Iris pigment epithelial cell (primary cell): ENCODE measurements at regions not wholly inside any gene's neighbourhood (a gene's known extent, or its start where the extent isn't known, plus 50 kb on each side); places are given as distances from the start of the nearest gene placed in this dataset.

Experiments used
- DNase-seq: peaks from one replicate; pipeline ENCODE4 v3.0.0-alpha.2; 2011; ENCODE audit warnings: low read depth

DNA sequence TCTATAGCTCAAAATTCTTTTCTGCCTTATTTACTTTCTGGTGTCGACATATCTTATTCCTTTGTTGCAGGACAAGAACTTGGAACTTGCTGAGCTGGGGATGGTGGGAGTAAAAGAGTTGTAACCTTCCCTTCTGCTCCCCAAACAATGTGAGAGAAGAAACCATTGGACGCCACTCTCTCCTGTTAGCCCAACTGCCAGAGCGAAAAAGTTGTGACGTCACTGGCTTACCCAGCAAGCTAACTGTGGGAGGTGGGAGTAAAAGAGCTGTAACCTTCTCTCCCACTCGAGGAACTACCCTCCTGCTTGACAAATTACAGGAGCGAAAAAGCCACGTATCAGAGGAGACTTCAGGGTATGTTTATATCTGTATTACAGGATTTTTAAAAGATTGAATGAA lies 90.0 kb upstream of the PCDH10 start:
- no peak for DNase-seq

DNA sequence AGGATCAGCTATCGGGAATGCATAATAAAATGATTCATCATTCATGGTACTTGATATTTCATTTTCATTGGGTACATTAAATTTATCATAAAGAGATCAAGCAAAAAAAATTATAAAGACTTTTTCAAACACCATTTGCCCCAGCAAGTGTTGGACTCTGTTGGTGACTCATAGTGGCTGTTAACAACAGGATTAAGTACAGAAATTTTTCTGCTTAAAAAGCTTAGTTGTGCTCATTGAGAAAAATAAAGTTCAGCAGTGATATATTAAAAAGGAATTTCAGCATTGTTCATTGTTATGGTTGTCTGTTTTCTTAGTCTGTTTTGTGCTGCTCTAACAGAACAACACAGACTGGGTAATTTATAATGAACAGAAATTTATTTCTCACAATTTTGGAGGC lies 86.2 kb upstream of the PCDH10 start:
- peak; percentile 7 for DNase-seq

DNA sequence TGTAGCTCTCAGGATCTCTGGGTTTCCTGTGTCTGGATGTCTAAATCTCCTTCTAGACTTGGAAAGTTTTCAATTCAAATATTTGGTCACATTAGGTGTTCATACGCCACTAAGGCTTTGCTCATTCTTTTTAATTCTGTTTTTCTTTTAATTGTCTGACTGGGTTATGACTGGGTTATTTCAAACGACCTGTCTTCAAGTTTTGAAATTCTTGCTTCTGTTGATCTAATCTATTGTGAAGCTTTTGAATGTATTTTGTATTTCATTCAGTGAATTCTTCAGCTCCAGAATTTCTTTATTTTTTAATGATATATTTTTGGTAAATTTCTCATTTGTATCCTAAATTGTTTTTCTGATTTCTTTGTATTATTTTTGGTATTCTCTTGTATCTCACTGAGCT lies 81.0 kb upstream of the PCDH10 start:
- DNase-seq = no peak

GRCh38 chr4:133081246-133081645 lies 67.8 kb upstream of the PCDH10 start:
- no peak for DNase-seq

DNA sequence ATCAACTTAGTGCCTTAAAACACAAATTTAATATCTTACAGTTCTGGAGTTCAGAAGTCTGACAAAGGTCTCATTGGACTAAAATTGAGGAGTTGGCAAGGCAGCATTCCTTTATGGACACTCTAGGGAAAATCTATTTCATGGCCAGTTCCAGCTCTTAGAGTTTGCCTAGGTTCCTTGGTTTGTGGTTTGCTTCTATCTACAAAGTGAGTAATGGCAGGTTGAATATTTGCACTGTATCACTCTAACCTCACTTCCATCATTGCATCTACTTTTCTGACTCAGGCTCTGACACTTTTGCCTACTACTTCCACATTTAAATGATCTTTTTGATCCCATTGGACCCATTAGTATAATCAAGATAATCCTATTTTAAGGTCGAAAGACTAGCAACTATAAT lies 64.7 kb upstream of the PCDH10 start:
- DNase-seq = no peak

DNA sequence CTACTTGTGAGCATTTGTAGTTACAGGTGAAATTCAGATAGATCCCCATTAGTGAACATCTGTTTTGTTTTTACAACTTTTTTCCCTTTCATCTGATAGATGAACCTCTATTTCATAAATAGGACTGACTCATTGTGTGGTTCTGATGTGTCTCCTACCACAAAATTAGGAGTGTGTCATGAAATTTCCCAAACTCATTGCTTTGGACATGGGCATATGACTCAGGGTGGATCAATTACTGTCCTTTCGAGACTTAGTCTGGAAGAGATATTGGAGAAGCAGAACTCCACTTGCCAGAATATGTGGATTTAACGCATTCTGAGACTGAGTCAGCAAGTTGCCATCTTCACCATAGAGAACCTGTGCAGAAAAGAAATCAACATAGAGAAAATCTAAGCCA lies 53.5 kb upstream of the PCDH10 start:
- DNase-seq = peak; percentile 28

- DNase-seq = no peak
These were observed 52.1 kb upstream of the PCDH10 start for GRCh38 chr4:133096972-133097371.
